HuH-7.5 (cell line): ENCODE measurements at regions not wholly inside any gene's neighbourhood (a gene's known extent, or its start where the extent isn't known, plus 50 kb on each side); places are given as distances from the start of the nearest gene placed in this dataset.
"Not testable (repeated sequence)": the region's sequence is repeated elsewhere in the genome, so short reads cannot be mapped to it uniquely, and the experiment has no call there.

Experiments used
- DNase-seq: peaks from one replicate; pipeline ENCODE4 v3.0.0; 2011; ENCODE audit warnings: low spot score

GRCh38 chr17:27207073-27207513 is 86.8 kb upstream of the WSB1 start:
- DNase-seq: no peak

GRCh38 chr17:27208370-27208769 is 85.5 kb upstream of the WSB1 start:
- not testable (repeated sequence) for DNase-seq

GRCh38 chr17:27209316-27209715 is 84.6 kb upstream of the WSB1 start:
- DNase-seq: no peak

GRCh38 chr17:27210809-27211208 is 83.1 kb upstream of the WSB1 start:
- DNase-seq: not testable (repeated sequence)

GRCh38 chr17:27216836-27217235 is 77.1 kb upstream of the WSB1 start:
- DNase-seq: no peak

- no peak for DNase-seq
Measured at GRCh38 chr17:27217631-27218030, 76.3 kb upstream of the WSB1 start.

GRCh38 chr17:27218041-27218440 is 75.9 kb upstream of the WSB1 start:
- DNase-seq: no peak

GRCh38 chr17:27218719-27219488 is 75.0 kb upstream of the WSB1 start:
- DNase-seq: no peak

- DNase-seq: no peak
Measured at GRCh38 chr17:27222515-27222914, 71.4 kb upstream of the WSB1 start.

GRCh38 chr17:27224526-27225315 is 69.2 kb upstream of the WSB1 start:
- no peak for DNase-seq

GRCh38 chr17:27226611-27227230 is 67.2 kb upstream of the WSB1 start:
- no peak for DNase-seq

- no peak for DNase-seq
Measured at GRCh38 chr17:27230996-27231395, 62.9 kb upstream of the WSB1 start.

GRCh38 chr17:27232328-27232727 is 61.6 kb upstream of the WSB1 start:
- DNase-seq: no peak

GRCh38 chr17:27233059-27233458 is 60.9 kb upstream of the WSB1 start:
- no peak for DNase-seq

GRCh38 chr17:27233776-27234175 is 60.1 kb upstream of the WSB1 start:
- no peak for DNase-seq

GRCh38 chr17:27236717-27237315 is 57.1 kb upstream of the WSB1 start:
- peak; percentile 31 for DNase-seq

- no peak for DNase-seq
Measured at GRCh38 chr17:27237890-27238289, 56.0 kb upstream of the WSB1 start.

GRCh38 chr17:27239046-27239445 is 54.9 kb upstream of the WSB1 start:
- DNase-seq: no peak

- DNase-seq: no peak
Measured at GRCh38 chr17:27239584-27239983, 54.3 kb upstream of the WSB1 start.

GRCh38 chr17:27240086-27240801 is 53.7 kb upstream of the WSB1 start:
- DNase-seq: no peak

GRCh38 chr17:27240802-27241155 is 53.1 kb upstream of the WSB1 start:
- no peak for DNase-seq
